ENCODE measurements at regions not wholly inside any gene's neighbourhood (a gene's known extent, or its start where the extent isn't known, plus 50 kb on each side); places are given as distances from the start of the nearest gene placed in this dataset.

DNA sequence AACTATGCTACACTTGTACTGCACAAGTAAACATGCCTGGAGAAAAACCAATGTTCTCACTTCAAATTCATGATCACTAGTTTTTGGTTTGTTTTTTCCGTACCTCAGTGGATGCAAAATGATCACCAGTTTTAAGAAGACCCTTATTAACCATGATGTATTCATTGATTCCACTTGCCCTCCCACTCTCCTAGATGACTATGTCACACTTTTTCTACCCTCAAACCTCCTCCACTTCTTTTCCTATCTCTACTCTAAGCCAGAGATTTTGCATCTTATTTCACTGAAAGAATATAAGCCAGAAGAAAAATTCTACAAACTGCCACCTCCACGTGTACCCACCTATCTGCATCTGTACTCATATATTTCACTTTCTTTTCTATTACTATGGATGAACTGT lies 186.2 kb upstream of the NAMPT start:
- H3K4me3 Mint-ChIP-seq: no peak overlapping the region
- no peak for ATAC-seq (ENCODE audit: low read depth in 2 of 2)
- H3K9me3 Mint-ChIP-seq: peaks cover 0 to 3% (median 0%) of the 10 kb centered on the region in 7 donors

DNA sequence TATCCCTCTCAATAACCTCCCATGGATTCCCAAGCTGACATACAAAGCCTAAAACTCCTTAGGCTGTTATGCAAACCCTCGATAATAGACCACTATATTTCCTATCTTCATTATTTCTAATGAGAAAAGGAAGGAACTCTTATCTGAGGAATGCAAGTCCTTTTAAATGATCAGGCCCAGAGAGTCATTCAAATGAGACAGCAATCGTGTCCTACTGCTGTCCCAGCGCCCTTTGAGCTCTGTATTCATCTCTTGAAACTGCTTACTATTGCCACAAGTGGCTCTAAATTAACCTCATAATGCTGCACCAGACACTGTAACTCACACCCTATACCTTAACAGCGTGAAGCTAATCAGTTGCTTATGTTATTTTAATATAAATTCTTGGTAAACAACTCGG lies 182.1 kb upstream of the NAMPT start:
- Mint-ChIP-seq H3K4me3 (no peak overlapping the region), H3K9me3 (peaks cover 0 to 3% (median 0%) of the 10 kb centered on the region in 7 donors), H3K36me3 (no peaks in the 10 kb centered on the region), H3K27ac (no peak overlapping the region), H3K27me3 (peaks cover 0 to 21% (median 0%) of the 10 kb centered on the region in 3 donors), H3K4me1 (peaks cover 3 to 23% (median 22%) of the 10 kb centered on the region in 3 donors)
- DNase-seq: no peak
- ATAC-seq (ENCODE audit: low read depth in 2 of 2): no peak

More for the DNA sequence above, 186.2 kb upstream of the NAMPT start:
- H3K36me3 Mint-ChIP-seq: no peaks in the 10 kb centered on the region
- H3K27me3 Mint-ChIP-seq: peaks cover 0 to 43% (median 14%) of the 10 kb centered on the region in 3 donors
- peaks cover 0 to 9% (median 5%) of the 10 kb centered on the region in 3 donors for H3K4me1 Mint-ChIP-seq
- H3K27ac Mint-ChIP-seq: no peak overlapping the region
- DNase-seq: no peak

DNA sequence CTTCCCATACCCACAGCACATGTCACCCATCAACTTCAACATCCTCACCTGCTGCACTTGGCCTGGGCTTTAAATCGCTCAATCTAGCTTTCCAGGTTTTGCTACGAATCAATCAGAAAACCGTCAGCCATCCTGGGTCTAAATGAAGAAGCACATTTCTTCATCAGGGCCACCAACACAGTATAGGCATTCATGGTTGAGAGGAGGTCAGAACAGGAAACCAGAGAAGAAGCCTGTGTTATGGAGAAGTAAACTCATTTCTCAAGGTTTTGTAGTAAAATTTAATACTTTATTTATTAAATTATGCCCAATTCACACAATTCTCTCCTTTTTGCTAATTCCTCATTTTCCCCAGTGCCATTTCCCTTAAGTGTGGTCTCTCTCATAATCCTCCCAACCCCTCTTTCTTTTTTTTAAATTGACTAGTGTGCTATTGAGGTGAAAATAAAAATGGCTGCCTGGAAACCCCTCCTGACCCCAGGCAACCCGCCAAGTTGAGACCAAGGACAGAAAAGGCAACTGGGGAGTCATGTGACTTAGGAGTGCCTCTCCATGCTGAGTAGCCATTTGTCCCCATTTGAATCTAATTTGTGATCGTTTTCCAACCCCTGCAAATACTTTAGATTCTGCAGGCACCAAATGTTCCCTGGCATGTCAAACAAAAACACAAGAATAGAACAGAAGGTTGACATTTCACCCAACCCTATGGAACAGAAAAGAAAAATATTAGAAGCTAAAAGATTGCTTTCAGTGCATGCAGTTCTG lies 181.1 kb upstream of the NAMPT start:
- H3K4me3 Mint-ChIP-seq: peak overlapping the region in 2 of 8 donors; percentile 16 to 52

DNA sequence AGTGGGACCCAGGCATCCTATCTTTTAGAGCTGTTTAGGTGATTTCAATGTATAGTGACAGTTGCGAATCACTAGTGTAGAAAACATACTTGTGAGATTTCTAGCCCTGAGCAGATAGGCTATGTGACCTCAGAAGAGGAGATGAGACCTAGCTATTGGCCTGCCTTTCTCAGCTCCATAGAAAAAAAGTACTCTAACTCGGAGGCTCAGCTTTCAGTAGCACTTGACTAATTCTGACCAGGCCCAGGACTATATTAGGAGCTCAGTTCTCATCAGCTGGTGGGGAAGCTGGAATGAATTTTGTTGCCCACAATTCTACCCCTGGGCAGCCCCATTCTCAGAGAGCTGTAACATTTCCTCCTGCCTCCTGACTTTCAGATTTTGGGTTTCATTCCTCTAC lies 179.9 kb upstream of the NAMPT start:
- no peak for DNase-seq
- H3K4me1 Mint-ChIP-seq: peaks cover 3 to 23% (median 22%) of the 10 kb centered on the region in 3 donors
- no peaks in the 10 kb centered on the region for H3K36me3 Mint-ChIP-seq
- H3K4me3 Mint-ChIP-seq: no peak overlapping the region
- peak overlapping the region in 1 of 6 donors; percentile 69 for H3K27ac Mint-ChIP-seq
- ATAC-seq (ENCODE audit: low read depth in 2 of 2): no peak
- peaks cover 0 to 3% (median 0%) of the 10 kb centered on the region in 7 donors for H3K9me3 Mint-ChIP-seq
- H3K27me3 Mint-ChIP-seq: peaks cover 0 to 10% (median 0%) of the 10 kb centered on the region in 3 donors

More for the DNA sequence above, 181.1 kb upstream of the NAMPT start:
- H3K36me3 Mint-ChIP-seq: no peaks in the 10 kb centered on the region
- DNase-seq: peak; percentile 9
- H3K27ac Mint-ChIP-seq: peak overlapping the region in 4 of 6 donors; percentile 1 to 86 (median 36)
- H3K27me3 Mint-ChIP-seq: peaks cover 0 to 11% (median 0%) of the 10 kb centered on the region in 3 donors
- peaks cover 3 to 23% (median 22%) of the 10 kb centered on the region in 3 donors for H3K4me1 Mint-ChIP-seq
- peaks cover 0 to 3% (median 0%) of the 10 kb centered on the region in 7 donors for H3K9me3 Mint-ChIP-seq
- peak; percentile 70 to 86 for ATAC-seq (ENCODE audit: low read depth in 2 of 2)

DNA sequence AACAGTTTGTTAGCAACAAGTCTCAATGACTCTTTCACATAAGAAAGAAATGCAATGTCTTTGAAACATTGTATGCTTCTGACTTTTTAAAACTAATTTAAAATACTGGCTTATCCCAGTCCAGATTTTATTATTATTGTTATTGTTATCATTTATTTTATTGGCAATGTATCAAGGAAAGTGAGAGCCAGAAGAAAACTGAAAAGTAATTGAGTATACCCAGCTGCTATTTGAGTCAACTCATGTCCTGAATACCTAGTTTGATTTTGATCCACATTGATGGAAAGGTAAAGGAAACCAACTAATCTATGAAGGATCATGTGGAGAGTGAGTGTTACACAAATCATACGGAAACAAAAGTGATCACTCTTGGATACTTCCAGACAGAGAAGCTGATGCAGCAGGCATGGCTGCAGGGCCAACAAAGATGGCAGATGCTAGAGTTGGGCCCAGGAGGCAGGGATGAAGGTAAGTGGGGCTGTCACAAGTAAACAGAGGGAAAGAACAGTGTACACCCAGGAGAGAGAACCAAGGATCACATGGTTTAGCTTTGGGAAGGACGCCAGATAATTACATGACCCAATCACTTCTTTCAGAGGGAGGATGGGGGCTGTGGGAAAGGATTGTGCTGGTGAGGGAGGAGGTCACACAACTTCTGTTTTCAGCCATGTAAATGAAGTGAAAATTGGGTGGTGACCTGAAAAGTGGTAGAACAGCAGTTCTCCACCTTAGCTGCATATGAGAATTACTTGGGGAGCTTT lies 179.2 kb upstream of the NAMPT start:
- Mint-ChIP-seq H3K4me3 (no peak overlapping the region), H3K4me1 (peaks cover 3 to 22% (median 18%) of the 10 kb centered on the region in 3 donors)

DNA sequence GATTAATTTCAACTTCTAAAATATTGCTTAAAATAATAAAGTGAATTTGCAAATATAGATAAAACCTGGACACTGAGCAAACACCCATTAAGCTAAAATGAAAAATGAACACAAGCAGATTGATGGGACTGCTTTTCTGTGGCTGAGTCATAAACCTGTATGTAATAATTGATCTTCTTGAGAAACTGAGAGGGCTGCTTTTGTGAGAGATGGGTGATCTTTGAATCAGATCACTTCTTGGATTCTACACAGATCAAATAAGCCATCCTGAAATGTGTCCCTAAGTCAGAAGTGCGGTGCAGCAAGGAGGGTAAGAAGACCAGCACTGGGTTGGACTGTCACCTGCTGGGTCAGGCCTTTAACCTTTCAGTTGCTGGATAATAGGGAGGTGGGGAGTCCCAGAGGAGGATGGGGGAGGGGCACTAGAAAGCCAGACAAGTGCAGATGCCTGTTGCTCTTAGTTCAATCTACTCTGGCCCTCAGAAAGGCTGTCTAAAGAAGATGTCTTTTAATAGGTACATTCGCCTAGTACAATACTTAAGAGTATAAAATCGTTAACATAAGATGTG lies 178.2 kb upstream of the NAMPT start:
- H3K4me1 Mint-ChIP-seq: peaks cover 3 to 22% (median 15%) of the 10 kb centered on the region in 3 donors
- no peaks in the 10 kb centered on the region for H3K27me3 Mint-ChIP-seq
- DNase-seq (no peak), ATAC-seq (ENCODE audit: low read depth in 2 of 2) (no peak)
- peak overlapping the region in 1 of 6 donors; percentile 53 for H3K27ac Mint-ChIP-seq
- H3K9me3 Mint-ChIP-seq: peaks cover 0 to 10% (median 5%) of the 10 kb centered on the region in 7 donors
- no peak overlapping the region for H3K4me3 Mint-ChIP-seq
- no peaks in the 10 kb centered on the region for H3K36me3 Mint-ChIP-seq

More for the DNA sequence above, 179.2 kb upstream of the NAMPT start:
- ATAC-seq (ENCODE audit: low read depth in 2 of 2) (no peak), DNase-seq (no peak)
- H3K36me3 Mint-ChIP-seq: no peaks in the 10 kb centered on the region
- peaks cover 0 to 2% (median 0%) of the 10 kb centered on the region in 7 donors for H3K9me3 Mint-ChIP-seq
- peaks cover 0 to 6% (median 0%) of the 10 kb centered on the region in 3 donors for H3K27me3 Mint-ChIP-seq
- H3K27ac Mint-ChIP-seq: peak overlapping the region in 3 of 6 donors; percentile 25 to 69 (median 39)

DNA sequence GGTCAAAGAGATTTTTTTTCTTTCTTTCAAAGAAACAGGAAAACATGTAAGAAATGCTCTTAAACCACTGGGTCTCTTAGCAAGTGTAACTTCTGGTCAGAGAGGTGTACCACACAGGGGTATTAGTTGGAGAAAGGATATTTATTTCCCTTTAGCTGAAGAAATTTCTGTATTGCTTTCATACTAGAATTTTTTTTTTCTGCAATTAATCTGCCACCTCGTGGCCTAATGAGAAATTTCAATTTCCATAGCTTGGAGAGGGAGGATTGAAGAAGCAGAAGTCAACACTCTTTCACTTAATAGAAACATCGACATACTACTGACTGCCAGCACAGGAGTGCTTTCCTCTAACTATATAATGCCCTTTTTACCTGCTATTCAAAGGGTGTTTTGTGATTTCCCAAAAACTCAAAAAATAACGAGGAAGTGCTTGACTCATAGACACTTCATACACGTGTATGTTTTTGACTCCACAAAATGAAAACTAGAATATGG lies 177.6 kb upstream of the NAMPT start:
- no peak overlapping the region for H3K27ac Mint-ChIP-seq
- ATAC-seq (ENCODE audit: low read depth in 2 of 2): peak; percentile 55 to 61

DNA sequence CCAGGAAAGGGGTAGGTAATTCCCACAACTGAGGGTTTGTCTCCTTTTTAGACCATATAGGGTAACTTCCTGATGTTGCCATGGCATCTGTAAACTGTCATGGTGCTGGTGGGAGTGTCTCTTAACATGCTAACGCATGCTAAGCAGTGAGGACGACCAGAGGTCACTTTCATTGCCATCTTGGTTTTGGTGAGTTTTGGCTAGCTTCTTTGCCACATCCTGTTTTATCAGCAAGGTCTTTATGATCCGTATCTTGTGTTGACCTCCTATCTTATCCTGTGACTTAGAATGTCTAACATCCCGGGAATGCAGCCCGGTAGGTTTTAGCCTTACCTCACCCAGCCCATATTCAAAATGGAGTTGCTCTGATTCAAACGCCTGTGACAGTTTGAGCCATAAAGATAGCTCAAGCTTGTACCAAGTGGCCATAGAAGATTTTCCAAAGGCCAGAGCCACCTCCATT lies 176.0 kb upstream of the NAMPT start:
- no peak overlapping the region for H3K4me3 Mint-ChIP-seq
- H3K36me3 Mint-ChIP-seq: no peaks in the 10 kb centered on the region
- peak overlapping the region in 1 of 6 donors; percentile 10 for H3K27ac Mint-ChIP-seq
- ATAC-seq (ENCODE audit: low read depth in 2 of 2): no peak
- peaks cover 3 to 15% (median 11%) of the 10 kb centered on the region in 3 donors for H3K4me1 Mint-ChIP-seq
- peaks cover 0 to 12% (median 8%) of the 10 kb centered on the region in 7 donors for H3K9me3 Mint-ChIP-seq
- no peak for DNase-seq
- H3K27me3 Mint-ChIP-seq: no peaks in the 10 kb centered on the region

More for the DNA sequence above, 177.6 kb upstream of the NAMPT start:
- Mint-ChIP-seq H3K4me3 (no peak overlapping the region), H3K4me1 (peaks cover 3 to 22% (median 15%) of the 10 kb centered on the region in 3 donors), H3K27me3 (no peaks in the 10 kb centered on the region), H3K36me3 (no peaks in the 10 kb centered on the region), H3K9me3 (peaks cover 0 to 12% (median 7%) of the 10 kb centered on the region in 7 donors)
- peak; percentile 5 for DNase-seq

DNA sequence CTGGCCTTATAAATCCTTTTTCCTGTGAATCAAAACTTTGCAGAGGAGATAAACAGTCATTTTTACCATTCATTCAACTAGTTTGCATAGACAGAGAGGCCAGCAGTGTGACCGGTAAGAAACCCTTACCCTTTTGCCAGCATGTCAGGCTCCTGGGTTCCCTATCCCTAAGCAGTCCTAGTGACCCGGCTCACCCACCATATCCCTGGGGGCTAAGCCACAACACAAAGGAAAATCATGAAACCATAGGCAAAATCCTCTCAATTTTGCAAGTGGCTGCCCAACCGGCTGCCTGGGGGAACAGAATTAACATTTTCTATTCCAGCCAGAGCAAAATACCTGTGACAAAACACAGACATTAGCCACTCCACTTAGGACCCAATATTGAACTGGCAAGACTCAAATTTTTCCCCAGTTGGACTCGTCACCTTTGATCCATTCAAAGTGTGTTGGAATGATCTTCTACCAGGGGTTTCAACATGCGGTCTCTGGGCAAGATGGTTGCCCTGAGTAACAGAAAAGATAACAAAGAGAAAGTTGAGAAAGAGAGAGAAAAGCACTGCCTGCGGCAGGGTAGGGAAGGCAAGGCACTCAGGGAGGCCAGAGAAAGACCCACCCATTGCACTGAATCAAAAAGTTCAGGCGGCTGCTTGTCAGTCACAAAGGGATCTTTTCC lies 174.8 kb upstream of the NAMPT start:
- DNase-seq (no peak), ATAC-seq (ENCODE audit: low read depth in 2 of 2) (no peak)
- Mint-ChIP-seq H3K9me3 (peaks cover 0 to 16% (median 8%) of the 10 kb centered on the region in 7 donors), H3K4me1 (peaks cover 0 to 6% (median 5%) of the 10 kb centered on the region in 3 donors), H3K27me3 (no peaks in the 10 kb centered on the region), H3K36me3 (no peaks in the 10 kb centered on the region), H3K27ac (no peak overlapping the region), H3K4me3 (no peak overlapping the region)

DNA sequence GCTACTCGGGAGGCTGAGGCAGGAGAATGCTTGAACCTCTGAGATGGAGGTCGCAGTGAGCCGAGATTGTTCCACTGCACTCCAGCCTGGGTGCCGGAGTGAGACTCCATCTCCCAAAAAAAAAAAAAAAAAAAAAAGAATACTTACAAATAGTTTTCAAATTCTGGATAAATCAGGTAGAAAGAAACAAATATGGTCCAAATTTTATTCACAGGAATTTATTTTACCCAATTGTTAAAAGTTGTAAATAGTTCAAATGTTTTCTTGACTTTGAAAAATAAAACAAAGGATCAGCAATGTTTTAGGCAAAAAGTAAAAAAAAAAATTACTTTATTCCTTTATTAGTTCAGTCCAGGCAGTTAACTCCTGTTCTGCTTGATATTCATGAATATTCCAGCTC lies 172.9 kb upstream of the NAMPT start:
- peaks cover 0 to 31% (median 8%) of the 10 kb centered on the region in 7 donors for H3K9me3 Mint-ChIP-seq
- H3K4me3 Mint-ChIP-seq: no peak overlapping the region
- DNase-seq (no peak), ATAC-seq (ENCODE audit: low read depth in 2 of 2) (no peak)
- no peaks in the 10 kb centered on the region for H3K4me1 Mint-ChIP-seq
- H3K27ac Mint-ChIP-seq: no peak overlapping the region
- H3K36me3 Mint-ChIP-seq: no peaks in the 10 kb centered on the region
- H3K27me3 Mint-ChIP-seq: no peaks in the 10 kb centered on the region

DNA sequence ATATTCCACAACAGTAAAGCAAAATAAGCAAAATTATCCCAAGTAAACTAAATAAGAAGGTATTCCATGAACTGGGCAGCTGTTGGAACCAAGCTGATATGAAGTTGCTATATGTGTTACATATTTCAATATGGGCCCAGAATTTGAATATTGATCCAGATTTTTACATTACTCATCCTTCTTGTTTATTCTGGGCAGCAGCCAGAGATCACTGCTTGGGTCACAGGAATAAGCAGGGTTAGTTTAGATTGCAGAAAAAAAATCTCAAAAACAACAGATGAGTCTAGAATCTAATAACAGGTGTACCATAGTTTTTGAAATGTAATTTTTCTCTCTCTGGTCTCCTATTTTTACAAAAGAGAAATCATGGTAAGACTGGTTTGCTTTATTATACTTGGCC lies 171.5 kb upstream of the NAMPT start:
- H3K4me3 Mint-ChIP-seq: no peak overlapping the region
- H3K27me3 Mint-ChIP-seq: peaks cover 0 to 3% (median 2%) of the 10 kb centered on the region in 3 donors
- H3K27ac Mint-ChIP-seq: no peak overlapping the region
- DNase-seq (no peak), ATAC-seq (ENCODE audit: low read depth in 2 of 2) (no peak)
- H3K36me3 Mint-ChIP-seq: no peaks in the 10 kb centered on the region
- H3K9me3 Mint-ChIP-seq: peaks cover 0 to 44% (median 15%) of the 10 kb centered on the region in 7 donors
- no peaks in the 10 kb centered on the region for H3K4me1 Mint-ChIP-seq

DNA sequence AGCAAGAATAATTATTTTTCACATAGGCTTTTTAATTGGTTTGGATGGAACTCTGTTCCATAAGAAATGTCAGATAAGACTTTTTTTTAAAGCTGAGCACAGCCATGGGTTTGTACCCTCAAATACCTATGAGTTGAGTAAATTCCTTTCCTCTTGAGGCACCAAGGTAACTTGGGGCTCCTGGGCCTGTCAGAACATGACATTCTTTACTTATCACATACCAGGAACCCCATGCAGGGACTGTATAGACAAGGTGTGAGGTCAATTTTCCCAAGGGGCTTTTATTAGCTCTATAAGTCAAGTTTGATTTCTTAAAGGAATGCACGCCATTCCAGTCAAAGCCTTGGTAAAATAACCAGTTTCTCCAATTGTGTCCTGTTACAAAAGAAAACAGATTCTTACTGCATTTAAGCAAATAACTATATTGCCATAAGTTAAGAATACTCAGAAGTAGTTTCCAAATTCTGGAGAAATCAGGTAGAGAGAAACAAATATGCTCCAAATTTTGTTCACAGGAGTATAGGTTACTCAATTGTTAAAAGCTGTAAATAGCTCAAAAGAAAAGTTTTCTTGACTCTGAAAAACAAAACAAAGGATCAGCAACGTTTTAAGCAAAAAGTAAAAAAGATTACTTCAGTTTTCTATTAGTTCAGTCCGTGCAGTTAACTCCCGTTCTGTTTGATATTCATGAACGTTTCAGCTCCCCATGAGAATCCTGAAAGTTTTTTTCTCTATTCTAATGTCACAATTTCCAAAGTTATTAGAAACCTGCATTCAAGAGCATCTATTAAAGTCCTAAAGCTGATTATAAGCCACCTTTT lies 167.5 kb upstream of the NAMPT start:
- ATAC-seq (ENCODE audit: low read depth in 2 of 2) (no peak), DNase-seq (no peak)
- Mint-ChIP-seq H3K27ac (no peak overlapping the region), H3K9me3 (peaks cover 3 to 46% (median 15%) of the 10 kb centered on the region in 7 donors), H3K4me3 (no peak overlapping the region), H3K4me1 (no peaks in the 10 kb centered on the region), H3K27me3 (peaks cover 10 to 26% (median 25%) of the 10 kb centered on the region in 3 donors), H3K36me3 (peaks cover 8 to 11% of the 10 kb centered on the region in 2 donors)

Data from naive B cell (primary cell).